Liver (tissue), 8 donors: ENCODE measurements at regions not wholly inside any gene's neighbourhood (a gene's known extent, or its start where the extent isn't known, plus 50 kb on each side); places are given as distances from the start of the nearest gene placed in this dataset.

Source experiments
- DNase-seq: peaks from one replicate; pipeline ENCODE4 v3.0.0-alpha.2; 2017; ENCODE audit warnings: low spot score
- H3K27ac ChIP-seq, 2 donors: one replicate each; pipeline ENCODE4 v1.7.0; 2013; ENCODE audit warnings: inconsistent platforms in 2 of 2, low read length in 2 of 2, control low read depth in 1 of 2, low read depth in 1 of 2, mild to moderate bottlenecking in 1 of 2
- H3K27me3 ChIP-seq, 4 donors: one replicate each; pipeline versions ENCODE4 v1.6.1 to v1.7.0; 2013; ENCODE audit warnings: low read length in 3 of 4, inconsistent platforms in 1 of 4, mild to moderate bottlenecking in 1 of 4, moderate library complexity in 1 of 4; ENCODE audit not compliant: control insufficient read depth in 4 of 4, insufficient read depth in 4 of 4
- H3K36me3 ChIP-seq, 4 donors: one replicate each; pipeline versions ENCODE4 v1.6.1 to v1.7.0; 2013; ENCODE audit warnings: low read length in 3 of 4, mild to moderate bottlenecking in 3 of 4, low read depth in 1 of 4, moderate library complexity in 1 of 4; ENCODE audit not compliant: control insufficient read depth in 4 of 4, insufficient read depth in 3 of 4
- H3K4me1 ChIP-seq, 4 donors: one replicate each; pipeline versions ENCODE4 v1.6.1 to v1.7.0; 2013; ENCODE audit warnings: low read length in 3 of 4, mild to moderate bottlenecking in 3 of 4, moderate library complexity in 1 of 4; ENCODE audit not compliant: control insufficient read depth in 4 of 4, insufficient read depth in 4 of 4
- H3K4me3 ChIP-seq, 3 donors: one replicate each; pipeline versions ENCODE4 v1.6.1 to v1.7.0; 2013; ENCODE audit warnings: low read length in 3 of 3, control low read depth in 1 of 3, low read depth in 1 of 3, mild to moderate bottlenecking in 1 of 3
- H3K9ac ChIP-seq, 2 donors: one replicate each; pipeline ENCODE4 v1.7.0; 2013; ENCODE audit warnings: low read length in 2 of 2, mild to moderate bottlenecking in 2 of 2, moderate library complexity in 2 of 2, control low read depth in 1 of 2, low read depth in 1 of 2
- H3K9me3 ChIP-seq, 4 donors: one replicate each; pipeline versions ENCODE4 v1.6.1 to v1.7.0; 2013; ENCODE audit warnings: low read length in 3 of 4; ENCODE audit not compliant: control insufficient read depth in 4 of 4
- ATF3 ChIP-seq: IDR thresholded peaks from 2 replicates; pipeline ENCODE4 v1.6.1; 2016; ENCODE audit warnings: antibody characterized with exemption
- CTCF ChIP-seq: fragments of 150-350 bp; IDR thresholded peaks from 2 replicates; pipeline ENCODE4 v1.5.1; 2017; ENCODE audit warnings: improper control_type of control experiment, low read depth, low read length; ENCODE audit not compliant: missing input control
- EGR1 ChIP-seq, 2 donors: IDR thresholded peaks; 2 replicates each; pipeline ENCODE4 v1.6.1; 2016 to 2018; ENCODE audit warnings: antibody characterized with exemption in 2 of 2, low read depth in 2 of 2
- FOXA2 ChIP-seq: IDR thresholded peaks from 2 replicates; pipeline ENCODE4 v1.6.1; 2016; ENCODE audit warnings: antibody characterized with exemption
- GABPA ChIP-seq, 2 donors: IDR thresholded peaks in 1 of 2; conservative IDR thresholded peaks in 1 of 2; 2 replicates each; pipeline ENCODE4 v1.6.1; 2016; ENCODE audit warnings: antibody characterized with exemption in 2 of 2, mild to moderate bottlenecking in 1 of 2, moderate library complexity in 1 of 2
- HNF4A ChIP-seq, 2 donors: conservative IDR thresholded peaks; 2 replicates each; pipeline ENCODE4 v1.6.1; 2016; ENCODE audit warnings: antibody characterized with exemption in 2 of 2, mild to moderate bottlenecking in 2 of 2
- HNF4G ChIP-seq: IDR thresholded peaks from 2 replicates; pipeline ENCODE4 v1.6.1; 2016; ENCODE audit warnings: antibody characterized with exemption
- JUND ChIP-seq, 2 donors: IDR thresholded peaks; 2 replicates each; pipeline ENCODE4 v1.6.1; 2016; ENCODE audit warnings: antibody characterized with exemption in 2 of 2
- MAX ChIP-seq: IDR thresholded peaks from 2 replicates; pipeline ENCODE4 v1.6.1; 2016; ENCODE audit warnings: antibody characterized with exemption
- RAD21 ChIP-seq, 2 donors: IDR thresholded peaks; 2 replicates each; pipeline ENCODE4 v1.6.1; 2016; ENCODE audit warnings: antibody characterized with exemption in 2 of 2, mild to moderate bottlenecking in 2 of 2
- REST ChIP-seq: IDR thresholded peaks from 2 replicates; pipeline ENCODE4 v1.6.1; 2016; ENCODE audit warnings: antibody characterized with exemption, mild to moderate bottlenecking
- SP1 ChIP-seq: IDR thresholded peaks from 2 replicates; pipeline ENCODE4 v1.6.1; 2018; ENCODE audit warnings: antibody characterized with exemption, mild to moderate bottlenecking
- TAF1 ChIP-seq: conservative IDR thresholded peaks from 2 replicates; pipeline ENCODE4 v1.6.1; 2016; ENCODE audit warnings: antibody characterized with exemption, mild to moderate bottlenecking
- YY1 ChIP-seq: IDR thresholded peaks from 2 replicates; pipeline ENCODE4 v1.6.1; 2016; ENCODE audit warnings: antibody characterized with exemption, mild to moderate bottlenecking
- ZBTB33 ChIP-seq: IDR thresholded peaks from 2 replicates; pipeline ENCODE4 v1.6.1; 2016; ENCODE audit warnings: antibody characterized with exemption
- WGBS: extraction: QIAGEN DNeasy Blood & Tissue Kit; methylation state at CpG from one replicate; pipeline ENCODE4 v1.1.7; 2013; 5-methylcytosine and 5-hydroxymethylcytosine counted together
- donor health status: healthy.
- donor health status: healthy.
- donor health status: healthy.
- donor health status: healthy.
- donor health status: healthy.

GRCh38 chr5:23035555-23036090 is 182.5 kb upstream of the CDH12 start:
- Histone ChIP-seq H3K4me3 (no peak overlapping the region), H3K27ac (no peak overlapping the region), H3K36me3 (no peaks in the 10 kb centered on the region), H3K9me3 (peaks cover 0 to 3% (median 3%) of the 10 kb centered on the region in 4 donors), H3K4me1 (peaks cover 0 to 9% (median 3%) of the 10 kb centered on the region in 4 donors), H3K27me3 (no peaks in the 10 kb centered on the region), H3K9ac (no peak overlapping the region)
- WGBS: 95% methylated on average over 1 of the region's 1 CpG
- no peak for DNase-seq
- TF ChIP-seq GABPA (IDR thresholded peaks at IDR 0.05 in 1 of 2, conservative IDR thresholded peaks at IDR 0.05 in 1 of 2): no peak
- no peak for TF ChIP-seq REST
- no peak for TF ChIP-seq MAX
- TF ChIP-seq EGR1 (IDR thresholded peaks at IDR 0.05; ENCODE audit: low read depth in 2 of 2): no peak
- TF ChIP-seq ATF3: no peak
- TF ChIP-seq SP1: no peak
- TF ChIP-seq TAF1: no peak
- TF ChIP-seq FOXA2: no peak
- TF ChIP-seq RAD21 (IDR thresholded peaks at IDR 0.05): no peak
- no peak for TF ChIP-seq HNF4G
- no peak for TF ChIP-seq HNF4A (conservative IDR thresholded peaks at IDR 0.05)
- no peak for TF ChIP-seq CTCF
- no peak for TF ChIP-seq JUND (IDR thresholded peaks at IDR 0.05)

GRCh38 chr5:23033864-23034263 is 180.7 kb upstream of the CDH12 start:
- Histone ChIP-seq H3K9me3 (peaks cover 0 to 3% (median 3%) of the 10 kb centered on the region in 4 donors), H3K36me3 (no peaks in the 10 kb centered on the region), H3K27ac (no peak overlapping the region), H3K27me3 (no peaks in the 10 kb centered on the region), H3K4me1 (peaks cover 0 to 9% (median 3%) of the 10 kb centered on the region in 4 donors), H3K9ac (no peak overlapping the region), H3K4me3 (no peak overlapping the region)
- TF ChIP-seq YY1 (no peak), SP1 (peak; percentile 24), HNF4A (conservative IDR thresholded peaks at IDR 0.05) (peak; percentile 67 to 85), HNF4G (peak; percentile 39), MAX (no peak), ZBTB33 (no peak)
- 86% methylated on average over 1 of the region's 1 CpG for WGBS
- no peak for DNase-seq
